ENCODE measurements at regions not wholly inside any gene's neighbourhood (a gene's known extent, or its start where the extent isn't known, plus 50 kb on each side); places are given as distances from the start of the nearest gene placed in this dataset.

DNA sequence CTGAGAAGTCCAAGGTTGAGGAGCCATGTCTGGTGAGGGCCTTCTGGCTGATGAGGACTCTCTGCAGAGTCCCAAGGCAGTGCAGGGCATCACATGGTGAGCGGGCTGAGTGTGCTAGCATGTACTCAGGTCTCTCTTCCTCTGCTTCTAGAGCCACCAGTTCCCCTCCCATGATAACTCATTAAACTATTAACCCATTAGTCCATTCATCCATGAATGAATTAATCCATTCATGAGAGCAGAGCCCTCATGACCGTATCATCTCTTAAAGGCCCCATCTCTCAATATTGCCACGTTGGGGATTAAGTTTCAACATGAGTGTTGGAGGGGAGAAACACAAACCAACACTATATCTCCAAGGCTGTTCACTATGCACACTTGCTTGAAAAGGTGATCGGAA, 83.7 kb downstream of the TMEM30B start:
- TF ChIP-seq, protein P1, sequence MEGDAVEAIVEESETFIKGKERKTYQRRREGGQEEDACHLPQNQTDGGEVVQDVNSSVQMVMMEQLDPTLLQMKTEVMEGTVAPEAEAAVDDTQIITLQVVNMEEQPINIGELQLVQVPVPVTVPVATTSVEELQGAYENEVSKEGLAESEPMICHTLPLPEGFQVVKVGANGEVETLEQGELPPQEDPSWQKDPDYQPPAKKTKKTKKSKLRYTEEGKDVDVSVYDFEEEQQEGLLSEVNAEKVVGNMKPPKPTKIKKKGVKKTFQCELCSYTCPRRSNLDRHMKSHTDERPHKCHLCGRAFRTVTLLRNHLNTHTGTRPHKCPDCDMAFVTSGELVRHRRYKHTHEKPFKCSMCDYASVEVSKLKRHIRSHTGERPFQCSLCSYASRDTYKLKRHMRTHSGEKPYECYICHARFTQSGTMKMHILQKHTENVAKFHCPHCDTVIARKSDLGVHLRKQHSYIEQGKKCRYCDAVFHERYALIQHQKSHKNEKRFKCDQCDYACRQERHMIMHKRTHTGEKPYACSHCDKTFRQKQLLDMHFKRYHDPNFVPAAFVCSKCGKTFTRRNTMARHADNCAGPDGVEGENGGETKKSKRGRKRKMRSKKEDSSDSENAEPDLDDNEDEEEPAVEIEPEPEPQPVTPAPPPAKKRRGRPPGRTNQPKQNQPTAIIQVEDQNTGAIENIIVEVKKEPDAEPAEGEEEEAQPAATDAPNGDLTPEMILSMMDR (IDR thresholded peaks at IDR 0.05) = no peak
- TF ChIP-seq POLR2AphosphoS5 (IDR thresholded peaks at IDR 0.05) (no peak), POLR2A (IDR thresholded peaks at IDR 0.05) (no peak)
